ENCODE measurements at regions not wholly inside any gene's neighbourhood (a gene's known extent, or its start where the extent isn't known, plus 50 kb on each side); places are given as distances from the start of the nearest gene placed in this dataset.

DNA sequence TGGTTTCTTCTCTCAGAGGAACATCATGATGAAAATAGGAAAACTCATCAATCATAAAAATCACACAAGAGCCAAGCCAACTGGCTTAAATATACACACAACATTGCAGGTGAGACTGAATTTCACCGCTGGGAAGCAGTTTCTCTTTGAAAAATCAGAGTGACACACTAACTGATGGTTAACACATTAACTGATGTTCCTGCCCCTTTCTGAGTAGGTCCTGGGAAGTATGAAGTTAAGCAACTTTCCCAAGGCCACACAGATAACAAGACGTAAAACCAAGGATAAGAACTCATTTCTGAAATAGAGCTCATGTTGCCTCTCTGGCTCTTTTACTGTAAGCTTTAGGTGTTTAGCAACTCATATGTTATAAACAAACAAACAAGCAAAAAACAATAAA, 813.7 kb upstream of the HS3ST1 start:
- DNase-seq (ENCODE audit: low spot score) = no peak
- no peak for ATAC-seq (ENCODE audit: low FRiP score)
- TF ChIP-seq, protein P1, sequence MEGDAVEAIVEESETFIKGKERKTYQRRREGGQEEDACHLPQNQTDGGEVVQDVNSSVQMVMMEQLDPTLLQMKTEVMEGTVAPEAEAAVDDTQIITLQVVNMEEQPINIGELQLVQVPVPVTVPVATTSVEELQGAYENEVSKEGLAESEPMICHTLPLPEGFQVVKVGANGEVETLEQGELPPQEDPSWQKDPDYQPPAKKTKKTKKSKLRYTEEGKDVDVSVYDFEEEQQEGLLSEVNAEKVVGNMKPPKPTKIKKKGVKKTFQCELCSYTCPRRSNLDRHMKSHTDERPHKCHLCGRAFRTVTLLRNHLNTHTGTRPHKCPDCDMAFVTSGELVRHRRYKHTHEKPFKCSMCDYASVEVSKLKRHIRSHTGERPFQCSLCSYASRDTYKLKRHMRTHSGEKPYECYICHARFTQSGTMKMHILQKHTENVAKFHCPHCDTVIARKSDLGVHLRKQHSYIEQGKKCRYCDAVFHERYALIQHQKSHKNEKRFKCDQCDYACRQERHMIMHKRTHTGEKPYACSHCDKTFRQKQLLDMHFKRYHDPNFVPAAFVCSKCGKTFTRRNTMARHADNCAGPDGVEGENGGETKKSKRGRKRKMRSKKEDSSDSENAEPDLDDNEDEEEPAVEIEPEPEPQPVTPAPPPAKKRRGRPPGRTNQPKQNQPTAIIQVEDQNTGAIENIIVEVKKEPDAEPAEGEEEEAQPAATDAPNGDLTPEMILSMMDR (IDR thresholded peaks at IDR 0.05) = no peak

DNA sequence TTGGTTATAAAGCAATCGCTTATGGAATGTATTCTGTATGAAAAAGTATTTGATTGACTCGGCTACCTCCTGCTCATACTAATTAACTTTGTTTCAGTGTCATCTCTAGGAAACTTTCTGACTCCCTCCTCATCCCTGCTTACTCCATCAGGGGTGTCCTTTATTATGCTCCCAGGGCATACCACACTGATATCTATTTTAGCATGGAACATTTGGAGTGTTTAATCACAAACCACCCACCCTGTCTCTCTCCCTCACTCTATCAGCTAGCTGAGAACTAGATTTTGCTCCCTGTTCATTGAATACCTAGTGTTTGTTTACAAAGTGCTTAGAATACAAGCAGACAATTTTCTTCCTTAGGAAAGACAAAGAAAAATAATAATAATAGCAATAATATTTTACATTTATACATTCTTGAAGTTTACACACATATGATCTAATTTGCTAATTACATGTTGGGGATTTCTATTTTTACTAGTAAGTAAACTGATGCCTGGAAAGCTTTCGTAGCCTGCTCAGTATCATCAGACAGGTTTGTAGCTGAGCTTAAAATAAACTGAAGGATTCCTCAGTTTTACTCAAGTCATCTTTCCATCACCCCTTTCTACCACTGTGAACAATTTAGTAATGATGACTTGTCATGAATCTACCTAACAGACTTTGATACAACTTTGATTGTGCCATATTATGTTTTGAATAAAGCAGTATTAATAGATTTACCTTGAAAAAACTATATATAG, 811.4 kb upstream of the HS3ST1 start:
- TF ChIP-seq, protein P1 (IDR thresholded peaks at IDR 0.05) = no peak
- DNase-seq (ENCODE audit: low spot score) = no peak

DNA sequence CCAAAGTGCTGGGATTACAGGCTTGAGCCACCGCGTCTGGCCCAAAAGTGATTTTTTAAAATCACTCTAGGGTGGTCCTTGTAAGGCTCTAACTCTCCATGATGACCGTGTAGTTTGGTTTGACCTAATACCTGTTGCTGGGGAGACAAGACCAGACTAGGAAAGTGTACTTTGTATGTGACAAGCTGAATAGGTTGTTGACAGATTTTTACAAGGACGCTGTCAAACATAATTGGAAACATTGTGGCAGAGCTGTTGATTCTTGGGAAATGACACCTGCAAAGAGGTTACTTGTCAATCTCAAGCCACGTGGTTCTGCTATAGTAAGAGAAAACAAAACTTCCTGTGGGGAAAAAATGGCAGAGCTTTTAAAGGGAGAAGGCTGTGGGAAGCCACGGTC, 802.4 kb upstream of the HS3ST1 start:
- TF ChIP-seq, protein P1 (IDR thresholded peaks at IDR 0.05) = no peak
- DNase-seq (ENCODE audit: low spot score) = no peak
- no peak for ATAC-seq (ENCODE audit: low FRiP score)

More for the DNA sequence above, 811.4 kb upstream of the HS3ST1 start:
- ATAC-seq (ENCODE audit: low FRiP score) = no peak

DNA sequence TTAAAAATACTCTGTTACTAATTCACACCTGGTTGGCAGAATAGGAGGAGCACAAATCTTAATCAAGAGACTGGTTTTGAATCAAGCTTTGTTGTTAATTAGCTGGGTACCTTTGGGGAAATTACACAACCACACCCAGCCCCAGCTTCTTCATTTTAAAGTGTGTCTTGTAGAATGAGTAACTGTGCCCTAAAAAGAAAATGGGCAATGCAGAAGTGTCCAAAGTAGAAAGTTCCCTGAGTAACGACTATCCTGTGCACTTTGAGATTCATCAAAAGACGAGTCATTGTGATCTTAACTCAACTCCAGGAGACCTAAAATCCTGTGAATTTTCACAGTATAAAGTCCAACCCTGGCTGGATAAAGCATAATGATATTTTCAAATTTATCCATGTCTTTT, 792.3 kb upstream of the HS3ST1 start:
- DNase-seq (ENCODE audit: low spot score) (no peak), ATAC-seq (ENCODE audit: low FRiP score) (no peak)
- TF ChIP-seq, protein P1 (IDR thresholded peaks at IDR 0.05) = no peak

DNA sequence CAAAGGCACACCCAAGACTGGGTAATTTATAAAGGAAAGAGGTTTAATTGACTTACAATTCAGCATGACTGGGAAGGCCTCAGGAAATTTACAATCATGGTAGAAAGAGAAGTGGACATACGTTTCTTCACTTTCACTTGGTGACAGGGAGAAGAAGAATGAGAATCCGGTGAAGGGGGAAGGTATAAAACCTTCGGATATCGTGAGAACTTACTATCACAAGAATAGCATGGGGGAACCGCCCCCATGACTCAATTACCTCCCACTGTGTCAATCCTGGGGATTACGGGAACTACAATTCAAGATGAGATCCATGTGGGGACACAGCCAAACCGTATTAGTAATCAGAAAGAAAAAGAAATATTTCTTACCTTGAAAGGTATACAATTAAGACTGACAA, 782.9 kb upstream of the HS3ST1 start:
- ATAC-seq (ENCODE audit: low FRiP score) = no peak
- no peak for DNase-seq (ENCODE audit: low spot score)
- TF ChIP-seq, protein P1 (IDR thresholded peaks at IDR 0.05) = no peak

DNA sequence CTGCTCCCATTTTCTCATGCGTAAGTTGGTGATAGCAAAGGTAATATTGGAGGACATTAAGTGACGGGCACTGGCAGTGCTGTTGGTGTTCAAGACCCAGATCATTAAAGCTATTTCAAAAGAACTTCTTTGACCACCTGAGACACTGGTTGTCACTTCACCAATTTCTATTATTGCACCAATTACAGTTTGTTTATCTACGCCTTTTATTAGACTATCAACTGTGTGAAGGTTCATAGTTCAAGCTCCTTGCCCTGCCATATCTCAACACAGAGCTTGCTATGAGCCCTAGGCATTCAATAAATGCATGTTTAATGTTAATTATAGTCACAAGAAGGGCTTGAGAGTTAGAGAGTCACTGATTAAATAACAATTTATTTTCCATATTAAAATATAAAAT, 778.7 kb upstream of the HS3ST1 start:
- TF ChIP-seq, protein P1 (IDR thresholded peaks at IDR 0.05) = no peak
- ATAC-seq (ENCODE audit: low FRiP score) = no peak
- no peak for DNase-seq (ENCODE audit: low spot score)

DNA sequence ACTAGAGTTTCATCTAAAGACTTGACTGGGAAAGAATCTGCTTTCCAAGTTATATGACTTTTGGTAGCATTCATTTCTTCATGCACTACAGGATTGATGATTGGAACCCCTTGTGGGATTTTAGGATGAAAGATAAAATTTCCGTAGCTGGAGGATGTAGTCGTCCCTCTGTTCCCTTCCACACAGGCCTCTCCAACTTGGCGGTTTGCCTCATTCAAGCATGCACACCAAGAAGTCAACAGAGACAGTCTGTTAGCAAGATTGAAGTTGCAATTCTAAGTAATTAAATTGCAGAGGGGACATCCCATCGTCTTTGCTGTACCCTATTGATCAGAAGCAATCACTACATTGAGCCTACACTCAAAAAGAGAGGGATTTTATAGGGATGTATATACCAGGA, 777.4 kb upstream of the HS3ST1 start:
- ATAC-seq (ENCODE audit: low FRiP score) = no peak
- no peak for DNase-seq (ENCODE audit: low spot score)
- TF ChIP-seq, protein P1 (IDR thresholded peaks at IDR 0.05) = no peak
